ENCODE measurements at regions not wholly inside any gene's neighbourhood (a gene's known extent, or its start where the extent isn't known, plus 50 kb on each side); places are given as distances from the start of the nearest gene placed in this dataset.

GRCh38 chr7:108722561-108722960 is 152.9 kb downstream of the DNAJB9 start:
- TF ChIP-seq YY1 (IDR thresholded peaks at IDR 0.05; ENCODE audit: insufficient read depth, insufficient read length) = no peak
- no peak for TF ChIP-seq SUZ12 (IDR thresholded peaks at IDR 0.05; ENCODE audit: extremely low read depth, insufficient read depth, insufficient read length)
- no peak for TF ChIP-seq ZNF274 (IDR thresholded peaks at IDR 0.05; ENCODE audit: low read depth, low read length)
